LNCaP clone FGC (cell line): ENCODE measurements at regions not wholly inside any gene's neighbourhood (a gene's known extent, or its start where the extent isn't known, plus 50 kb on each side); places are given as distances from the start of the nearest gene placed in this dataset.

Experiments used
- DNase-seq: peaks from one replicate; pipeline ENCODE4 v3.0.0-alpha.2; 2011; ENCODE audit warnings: low read depth
- H3K4me3 ChIP-seq: 2 replicates; pipeline ENCODE4 v1.5.1; 2011; ENCODE audit warnings: mild to moderate bottlenecking, low read depth, low read length, control low read depth
- TF ChIP-seq, protein P1 (sequence below): IDR thresholded peaks from 2 replicates; pipeline ENCODE4 v1.5.1; 2012; ENCODE audit warnings: mild to moderate bottlenecking; ENCODE audit not compliant: control insufficient read depth, insufficient read depth; ENCODE audit errors: extremely low read depth

DNA sequence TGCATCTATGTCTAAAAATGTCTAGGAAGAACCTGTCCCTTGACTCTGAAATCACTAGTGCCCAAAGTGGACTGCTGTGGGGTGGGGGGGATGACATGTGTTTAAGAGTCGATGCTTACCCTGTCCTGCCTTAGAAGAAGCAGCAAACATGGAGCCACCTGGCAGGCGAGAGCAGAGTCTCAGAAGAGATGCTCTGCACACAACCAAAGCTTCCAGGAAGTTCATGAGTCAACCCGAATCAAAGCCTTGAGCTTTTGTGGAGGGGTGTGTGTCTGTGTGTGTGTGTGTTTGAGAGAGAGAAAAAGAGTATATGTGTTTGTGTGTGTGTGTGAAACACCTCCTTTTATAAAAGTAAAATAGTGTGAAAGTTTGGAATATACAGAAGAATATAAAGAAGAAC lies 269.9 kb downstream of the ALDH8A1 start:
- TF ChIP-seq, protein P1, sequence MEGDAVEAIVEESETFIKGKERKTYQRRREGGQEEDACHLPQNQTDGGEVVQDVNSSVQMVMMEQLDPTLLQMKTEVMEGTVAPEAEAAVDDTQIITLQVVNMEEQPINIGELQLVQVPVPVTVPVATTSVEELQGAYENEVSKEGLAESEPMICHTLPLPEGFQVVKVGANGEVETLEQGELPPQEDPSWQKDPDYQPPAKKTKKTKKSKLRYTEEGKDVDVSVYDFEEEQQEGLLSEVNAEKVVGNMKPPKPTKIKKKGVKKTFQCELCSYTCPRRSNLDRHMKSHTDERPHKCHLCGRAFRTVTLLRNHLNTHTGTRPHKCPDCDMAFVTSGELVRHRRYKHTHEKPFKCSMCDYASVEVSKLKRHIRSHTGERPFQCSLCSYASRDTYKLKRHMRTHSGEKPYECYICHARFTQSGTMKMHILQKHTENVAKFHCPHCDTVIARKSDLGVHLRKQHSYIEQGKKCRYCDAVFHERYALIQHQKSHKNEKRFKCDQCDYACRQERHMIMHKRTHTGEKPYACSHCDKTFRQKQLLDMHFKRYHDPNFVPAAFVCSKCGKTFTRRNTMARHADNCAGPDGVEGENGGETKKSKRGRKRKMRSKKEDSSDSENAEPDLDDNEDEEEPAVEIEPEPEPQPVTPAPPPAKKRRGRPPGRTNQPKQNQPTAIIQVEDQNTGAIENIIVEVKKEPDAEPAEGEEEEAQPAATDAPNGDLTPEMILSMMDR = no peak
- DNase-seq = no peak
- H3K4me3 ChIP-seq = no peak overlapping the region

DNA sequence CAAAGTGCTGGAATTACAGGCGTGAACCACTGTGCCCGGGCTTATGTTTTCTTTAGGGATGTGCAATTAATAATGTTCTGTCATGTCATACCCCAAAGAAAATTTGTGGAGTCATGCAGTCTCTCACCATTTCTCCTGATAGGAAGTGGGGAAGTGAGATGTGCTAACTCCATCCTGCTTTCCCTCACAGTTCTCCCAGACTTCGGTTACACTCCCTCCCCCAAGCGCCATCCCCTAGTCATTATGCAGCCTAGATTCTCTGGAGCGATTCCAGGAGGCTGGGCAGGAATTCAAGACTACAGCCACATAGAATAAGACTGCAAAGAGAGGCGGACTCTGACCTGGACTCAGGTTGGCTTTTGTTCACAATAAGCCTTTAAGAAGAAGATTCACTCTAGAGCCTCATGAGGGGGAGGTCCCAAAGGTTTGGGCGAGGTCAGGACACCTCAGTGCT lies 271.4 kb downstream of the ALDH8A1 start:
- TF ChIP-seq, protein P1 = no peak
- DNase-seq = no peak
- H3K4me3 ChIP-seq = no peak overlapping the region

DNA sequence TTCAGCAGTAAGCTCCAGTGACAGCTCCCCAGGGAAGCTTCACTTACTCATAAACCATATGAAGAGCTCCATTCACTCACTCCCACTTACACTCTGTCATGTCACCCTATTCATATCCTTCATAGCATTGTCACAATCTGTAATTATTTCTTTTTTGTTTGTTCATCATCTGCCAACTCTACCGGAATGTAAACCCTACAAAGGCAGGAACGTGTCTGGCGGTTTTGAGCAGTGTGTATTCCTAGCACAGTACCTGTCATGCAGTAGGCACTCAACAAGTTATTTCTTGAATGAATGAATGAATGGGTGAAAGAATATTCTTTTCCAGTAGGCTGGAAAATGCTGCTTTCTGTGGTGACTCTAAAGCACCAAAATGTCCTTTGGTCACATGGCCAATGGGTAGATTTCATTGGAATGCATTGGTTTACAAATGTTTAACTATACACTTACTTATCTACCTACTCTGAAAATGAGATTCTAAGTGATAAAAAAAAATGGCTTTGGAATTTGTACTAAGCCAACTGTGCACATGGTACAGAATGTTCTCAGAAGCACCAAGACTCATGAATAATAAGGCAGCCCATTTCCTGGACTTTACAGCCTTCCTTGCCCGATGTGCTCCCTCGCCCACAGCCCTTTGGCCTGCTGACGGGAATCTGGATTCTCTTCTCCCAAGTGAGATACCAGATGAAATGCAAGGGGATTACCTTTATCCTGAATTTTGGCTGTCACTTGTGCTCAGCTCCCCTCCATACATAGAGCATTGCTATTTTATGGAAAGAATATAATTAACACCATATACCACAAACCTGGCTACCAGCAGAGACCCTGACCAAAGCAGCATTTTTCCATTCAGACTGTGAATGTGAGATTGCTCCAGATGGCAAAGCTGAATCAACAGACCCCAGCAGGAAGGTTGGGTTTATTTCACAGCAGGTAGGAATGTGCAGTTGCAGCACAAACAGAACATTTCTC lies 273.3 kb downstream of the ALDH8A1 start:
- no peak overlapping the region for H3K4me3 ChIP-seq
- DNase-seq = no peak
- TF ChIP-seq, protein P1 = no peak

DNA sequence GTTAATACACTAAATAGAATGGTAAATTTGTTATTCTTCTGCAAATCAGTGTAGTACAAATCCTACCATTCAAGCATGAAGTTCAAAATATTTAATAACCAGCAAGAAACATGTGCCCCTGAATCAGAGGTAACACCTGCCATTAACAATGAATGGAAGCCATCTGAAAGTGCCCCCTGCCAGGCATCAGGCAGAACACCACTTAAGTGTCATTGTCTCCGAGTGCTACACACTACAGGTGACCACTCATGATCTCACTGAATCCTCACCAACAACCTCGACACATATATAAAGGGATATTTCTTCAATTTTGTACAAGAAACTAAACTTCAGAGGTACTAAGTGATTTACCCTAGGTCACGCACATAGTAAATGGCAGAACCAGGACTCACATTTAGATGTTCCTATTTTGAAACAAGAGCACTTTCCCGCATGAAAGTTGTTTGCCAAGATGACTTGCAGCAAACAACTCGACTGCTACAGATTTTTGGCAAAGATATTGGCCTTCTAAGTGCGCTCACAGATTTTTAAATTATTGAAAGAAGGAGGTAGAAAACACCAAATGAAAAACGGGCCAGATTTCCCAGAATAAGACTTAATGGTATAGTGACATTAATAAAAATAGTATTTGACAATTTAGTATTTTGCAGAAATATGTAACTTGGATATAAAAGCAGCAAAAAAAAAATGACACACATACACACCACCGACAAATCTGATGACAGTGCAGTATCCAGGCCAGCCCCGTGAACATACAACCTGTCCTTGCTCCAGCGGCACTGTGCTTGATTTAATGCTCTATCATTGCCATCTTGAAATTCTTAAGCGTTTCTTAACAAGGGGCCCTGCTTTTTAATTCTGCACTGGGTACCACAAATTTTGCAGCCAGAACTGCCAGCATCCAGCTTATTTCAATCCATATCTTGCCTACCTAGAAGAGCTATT lies 274.5 kb downstream of the ALDH8A1 start:
- TF ChIP-seq, protein P1 = no peak
- DNase-seq = no peak
- H3K4me3 ChIP-seq = no peak overlapping the region

DNA sequence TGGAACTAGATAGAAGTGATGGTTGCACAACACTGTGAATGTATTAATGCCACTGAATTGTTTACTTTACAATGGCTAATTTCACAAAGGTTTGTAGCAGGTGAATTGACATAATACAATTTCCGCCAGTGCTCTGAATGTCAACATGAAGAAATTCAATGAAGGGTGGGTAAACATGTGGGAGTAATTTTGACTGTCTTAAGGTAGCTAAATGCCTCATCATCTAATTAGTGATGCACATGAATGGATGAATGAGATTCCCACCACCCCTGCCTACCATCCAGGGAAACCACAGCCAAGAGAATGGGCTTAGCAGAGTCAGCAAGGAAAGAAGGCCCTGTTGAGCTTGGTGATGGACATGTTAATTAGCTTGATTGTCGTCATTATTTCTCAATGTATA lies 275.3 kb downstream of the ALDH8A1 start:
- DNase-seq = no peak
- H3K4me3 ChIP-seq = no peak overlapping the region

DNA sequence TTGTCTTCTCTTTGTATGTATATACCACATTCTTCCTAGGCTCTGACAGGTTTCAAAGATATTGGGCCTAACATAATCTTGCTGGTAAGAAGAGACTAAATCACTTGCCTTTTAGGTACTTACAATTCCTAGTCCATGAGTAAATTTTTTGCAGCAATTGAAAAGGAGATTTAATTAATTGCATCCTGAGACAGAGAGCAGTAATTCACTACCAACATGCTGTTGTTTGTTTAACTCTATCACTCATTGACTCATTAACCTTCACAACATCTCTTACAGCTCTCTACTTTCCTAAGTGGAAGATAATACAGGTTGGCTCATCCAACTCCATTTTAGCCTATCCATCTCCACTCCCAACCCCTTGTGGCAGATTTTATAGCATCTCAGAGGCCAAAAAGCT lies 280.4 kb downstream of the ALDH8A1 start:
- TF ChIP-seq, protein P1 = no peak
- H3K4me3 ChIP-seq = no peak overlapping the region
- DNase-seq = no peak

More for the DNA sequence above, 275.3 kb downstream of the ALDH8A1 start:
- TF ChIP-seq, protein P1 = no peak
